ENCODE measurements at regions not wholly inside any gene's neighbourhood (a gene's known extent, or its start where the extent isn't known, plus 50 kb on each side); places are given as distances from the start of the nearest gene placed in this dataset.

- POLR2A ChIA-PET (ENCODE audit: low non-redundant PET): no interaction called here
- TF ChIP-seq CTCF (conservative IDR thresholded peaks at IDR 0.05; ENCODE audit: low read depth): no peak
- no peak overlapping the region for H3K27ac ChIP-seq
- DNase-seq (ENCODE audit: low spot score): no peak
- CTCF ChIA-PET: interaction anchor here (0.6 kb wide), 2 partner anchors 28 to 474 kb away, joined by 3 read pairs; no protein-coding TSS in a partner anchor
Observed at GRCh38 chr7:47194516-47195057, 387.3 kb downstream of the TNS3 start.

- ChIA-PET CTCF (interaction anchor here (0.6 kb wide), 1 partner anchor 1320 kb away, joined by 5 read pairs; no protein-coding TSS in a partner anchor), POLR2A (ENCODE audit: low non-redundant PET) (no interaction called here)
- H3K27ac ChIP-seq: no peak overlapping the region
- no peak for TF ChIP-seq CTCF (conservative IDR thresholded peaks at IDR 0.05; ENCODE audit: low read depth)
- no peak for DNase-seq (ENCODE audit: low spot score)
Observed at GRCh38 chr7:47192978-47193377, 388.9 kb downstream of the TNS3 start.

- POLR2A ChIA-PET (ENCODE audit: low non-redundant PET): no interaction called here
- H3K27ac ChIP-seq: no peak overlapping the region
- no peak for DNase-seq (ENCODE audit: low spot score)
- CTCF ChIA-PET: no interaction called here
- TF ChIP-seq CTCF (conservative IDR thresholded peaks at IDR 0.05; ENCODE audit: low read depth): no peak
Observed at GRCh38 chr7:47191876-47192291, 390.0 kb downstream of the TNS3 start.

- no peak overlapping the region for H3K27ac ChIP-seq
- DNase-seq (ENCODE audit: low spot score): no peak
- ChIA-PET CTCF (no interaction called here), POLR2A (ENCODE audit: low non-redundant PET) (no interaction called here)
- no peak for TF ChIP-seq CTCF (conservative IDR thresholded peaks at IDR 0.05; ENCODE audit: low read depth)
Observed at GRCh38 chr7:47191316-47191715, 390.6 kb downstream of the TNS3 start.

- CTCF ChIA-PET: no interaction called here
- H3K27ac ChIP-seq: no peak overlapping the region
- POLR2A ChIA-PET (ENCODE audit: low non-redundant PET): no interaction called here
- no peak for TF ChIP-seq CTCF (conservative IDR thresholded peaks at IDR 0.05; ENCODE audit: low read depth)
- DNase-seq (ENCODE audit: low spot score): no peak
Observed at GRCh38 chr7:47190462-47190861, 391.4 kb downstream of the TNS3 start.

- POLR2A ChIA-PET (ENCODE audit: low non-redundant PET): no interaction called here
- CTCF ChIA-PET: interaction anchor here (0.5 kb wide), 1 partner anchor 15 kb away, joined by 3 read pairs; no protein-coding TSS in a partner anchor
- TF ChIP-seq CTCF (conservative IDR thresholded peaks at IDR 0.05; ENCODE audit: low read depth): no peak
- H3K27ac ChIP-seq: no peak overlapping the region
- no peak for DNase-seq (ENCODE audit: low spot score)
Observed at GRCh38 chr7:47188653-47189315, 393.1 kb downstream of the TNS3 start.

All from RWPE1 (cell line).